Osteoblast (primary cell): ENCODE measurements at regions not wholly inside any gene's neighbourhood (a gene's known extent, or its start where the extent isn't known, plus 50 kb on each side); places are given as distances from the start of the nearest gene placed in this dataset.

Experiments used
- DNase-seq: peaks from one replicate; pipeline ENCODE4 v3.0.0; 2011; ENCODE audit warnings: low spot score, mixed read lengths; ENCODE audit not compliant: insufficient read length; ENCODE audit errors: missing footprints
- H2AFZ ChIP-seq: 2 replicates; pipeline ENCODE4 v1.6.0; 2011; ENCODE audit warnings: mild to moderate bottlenecking, low read length
- H3K27ac ChIP-seq: 2 replicates; pipeline ENCODE4 v1.5.1; 2011; ENCODE audit warnings: mild to moderate bottlenecking, low read depth, low read length, moderate library complexity
- H3K27me3 ChIP-seq: 2 replicates; pipeline ENCODE4 v1.6.0; 2012; ENCODE audit warnings: mild to moderate bottlenecking, control low read depth, inconsistent platforms, low read length, moderate library complexity; ENCODE audit not compliant: insufficient read depth
- H3K36me3 ChIP-seq: 2 replicates; pipeline ENCODE4 v1.5.1; 2011; ENCODE audit warnings: mild to moderate bottlenecking, low read length, control low read depth, moderate library complexity; ENCODE audit not compliant: insufficient read depth
- H3K4me1 ChIP-seq: 2 replicates; pipeline ENCODE4 v1.5.1; 2011; ENCODE audit warnings: mild to moderate bottlenecking, low read length, control low read depth, moderate library complexity; ENCODE audit not compliant: insufficient read depth
- H3K4me2 ChIP-seq: 2 replicates; pipeline ENCODE4 v1.6.0; 2011; ENCODE audit warnings: mild to moderate bottlenecking, low read length; ENCODE audit not compliant: insufficient read depth
- H3K4me3 ChIP-seq: fragments of 200-600 bp; sonication (generic); 3 replicates; pipeline ENCODE4 v1.5.1; 2012; ENCODE audit warnings: mild to moderate bottlenecking, low read length, inconsistent platforms; ENCODE audit not compliant: insufficient read depth
- H3K79me2 ChIP-seq: 2 replicates; pipeline ENCODE4 v1.6.0; 2012; ENCODE audit warnings: mild to moderate bottlenecking, low read length, control low read depth, inconsistent platforms; ENCODE audit not compliant: insufficient read depth
- H3K9me3 ChIP-seq: 2 replicates; pipeline ENCODE4 v1.5.1; 2011; ENCODE audit warnings: low read depth, low read length, control low read depth
- H4K20me1 ChIP-seq: 2 replicates; pipeline ENCODE4 v1.6.0; 2012; ENCODE audit warnings: mild to moderate bottlenecking, low read length, control low read depth; ENCODE audit not compliant: insufficient read depth
- TF ChIP-seq, protein P1 (sequence below): IDR thresholded peaks from 2 replicates; pipeline ENCODE4 v1.5.1; 2011; ENCODE audit warnings: mild to moderate bottlenecking, low read depth, low read length, moderate library complexity; ENCODE audit errors: extremely low read depth

DNA sequence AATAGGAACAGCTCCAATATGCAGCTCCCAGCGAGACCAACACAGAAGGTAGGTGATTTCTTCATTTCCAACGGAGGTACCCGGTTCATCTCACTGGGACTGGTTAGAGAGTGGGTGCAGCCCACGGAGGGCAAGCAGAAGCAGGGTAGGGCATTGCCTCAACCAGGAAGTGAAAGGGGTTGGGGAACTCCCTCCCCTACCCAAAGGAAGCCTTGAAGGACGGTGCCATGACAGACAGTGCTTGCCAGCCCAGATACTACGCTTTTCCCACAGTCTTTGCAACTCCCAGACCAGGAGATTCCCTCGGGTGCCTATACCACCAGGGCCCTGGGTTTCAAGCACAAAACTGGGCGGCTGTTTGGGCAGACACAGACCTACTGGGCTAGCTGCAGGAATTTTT lies 576.9 kb upstream of the NECTIN3 start:
- TF ChIP-seq, protein P1, sequence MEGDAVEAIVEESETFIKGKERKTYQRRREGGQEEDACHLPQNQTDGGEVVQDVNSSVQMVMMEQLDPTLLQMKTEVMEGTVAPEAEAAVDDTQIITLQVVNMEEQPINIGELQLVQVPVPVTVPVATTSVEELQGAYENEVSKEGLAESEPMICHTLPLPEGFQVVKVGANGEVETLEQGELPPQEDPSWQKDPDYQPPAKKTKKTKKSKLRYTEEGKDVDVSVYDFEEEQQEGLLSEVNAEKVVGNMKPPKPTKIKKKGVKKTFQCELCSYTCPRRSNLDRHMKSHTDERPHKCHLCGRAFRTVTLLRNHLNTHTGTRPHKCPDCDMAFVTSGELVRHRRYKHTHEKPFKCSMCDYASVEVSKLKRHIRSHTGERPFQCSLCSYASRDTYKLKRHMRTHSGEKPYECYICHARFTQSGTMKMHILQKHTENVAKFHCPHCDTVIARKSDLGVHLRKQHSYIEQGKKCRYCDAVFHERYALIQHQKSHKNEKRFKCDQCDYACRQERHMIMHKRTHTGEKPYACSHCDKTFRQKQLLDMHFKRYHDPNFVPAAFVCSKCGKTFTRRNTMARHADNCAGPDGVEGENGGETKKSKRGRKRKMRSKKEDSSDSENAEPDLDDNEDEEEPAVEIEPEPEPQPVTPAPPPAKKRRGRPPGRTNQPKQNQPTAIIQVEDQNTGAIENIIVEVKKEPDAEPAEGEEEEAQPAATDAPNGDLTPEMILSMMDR = no peak
- Histone ChIP-seq H3K36me3 (no peaks in the 10 kb centered on the region), H3K27me3 (no peaks in the 10 kb centered on the region), H3K27ac (no peak overlapping the region), H3K4me3 (no peak overlapping the region), H2AFZ (peak overlapping the region; percentile 81), H3K79me2 (no peaks in the 10 kb centered on the region), H4K20me1 (no peaks in the 10 kb centered on the region), H3K9me3 (no peaks in the 10 kb centered on the region), H3K4me2 (no peak overlapping the region), H3K4me1 (no peaks in the 10 kb centered on the region)
- no peak for DNase-seq

DNA sequence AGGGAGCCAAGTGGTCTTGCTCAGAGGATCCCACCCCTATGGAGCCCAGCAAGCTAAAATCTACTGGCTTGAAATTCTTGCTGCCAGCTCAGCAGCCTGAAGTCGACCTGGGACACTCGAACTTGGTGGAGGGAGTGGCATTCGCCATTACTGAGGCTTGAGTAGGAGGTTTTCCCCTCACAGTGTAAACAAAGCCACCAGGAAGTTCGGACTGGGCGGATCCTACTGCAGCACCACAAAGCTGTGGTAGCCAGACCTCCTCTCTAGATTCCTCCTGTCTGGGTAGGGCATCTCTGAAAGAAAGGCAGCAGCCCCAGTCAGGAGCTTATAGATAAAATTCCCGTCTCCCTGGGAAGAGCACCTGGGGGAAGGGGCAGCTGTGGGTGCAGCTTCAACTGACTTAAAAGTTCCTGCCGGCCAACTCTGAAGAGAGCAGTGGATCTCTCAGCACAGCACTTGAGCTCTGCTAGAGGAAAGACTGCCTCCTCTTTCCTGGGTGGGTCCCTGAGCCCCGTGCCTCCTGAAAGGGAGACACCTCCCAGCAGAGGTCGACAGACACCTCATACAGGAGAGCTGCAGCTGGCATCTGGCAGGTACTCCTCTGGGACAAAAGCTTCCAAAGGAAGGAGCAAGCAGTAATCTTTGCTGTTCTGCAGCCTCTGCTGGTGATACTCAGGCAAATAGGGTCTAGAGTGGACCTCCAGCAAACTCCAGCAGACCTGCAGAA lies 576.3 kb upstream of the NECTIN3 start:
- Histone ChIP-seq H3K27me3 (no peaks in the 10 kb centered on the region), H4K20me1 (no peaks in the 10 kb centered on the region), H2AFZ (peak overlapping the region; percentile 81), H3K27ac (no peak overlapping the region), H3K9me3 (no peaks in the 10 kb centered on the region), H3K4me3 (no peak overlapping the region), H3K79me2 (no peaks in the 10 kb centered on the region), H3K36me3 (no peaks in the 10 kb centered on the region), H3K4me1 (no peaks in the 10 kb centered on the region), H3K4me2 (no peak overlapping the region)
- DNase-seq = no peak
- TF ChIP-seq, protein P1 = no peak

DNA sequence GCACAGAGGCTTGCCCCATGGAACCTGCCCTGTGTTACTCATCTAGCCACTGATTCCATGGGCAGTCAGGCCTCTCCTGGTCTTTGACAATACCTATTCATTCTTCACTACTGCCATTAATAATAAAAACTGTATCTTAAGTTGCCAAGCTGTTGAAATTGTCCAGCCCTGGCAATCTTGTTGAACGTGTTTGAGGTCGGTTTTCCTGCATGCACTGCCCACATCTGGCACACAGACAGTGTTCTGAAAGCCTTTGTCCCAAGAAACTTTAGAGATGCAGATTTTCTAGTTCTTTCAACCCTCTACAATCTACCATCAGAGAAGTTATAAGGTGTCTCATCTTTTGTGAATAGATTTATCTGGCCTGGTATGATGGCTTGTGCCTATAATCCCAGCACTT lies 567.2 kb upstream of the NECTIN3 start:
- Histone ChIP-seq H3K9me3 (no peaks in the 10 kb centered on the region), H3K36me3 (no peaks in the 10 kb centered on the region), H3K4me1 (no peaks in the 10 kb centered on the region), H4K20me1 (no peaks in the 10 kb centered on the region), H3K4me2 (no peak overlapping the region), H3K4me3 (no peak overlapping the region), H3K27me3 (no peaks in the 10 kb centered on the region), H3K27ac (no peak overlapping the region), H2AFZ (no peak overlapping the region), H3K79me2 (no peaks in the 10 kb centered on the region)
- TF ChIP-seq, protein P1 = no peak
- no peak for DNase-seq

DNA sequence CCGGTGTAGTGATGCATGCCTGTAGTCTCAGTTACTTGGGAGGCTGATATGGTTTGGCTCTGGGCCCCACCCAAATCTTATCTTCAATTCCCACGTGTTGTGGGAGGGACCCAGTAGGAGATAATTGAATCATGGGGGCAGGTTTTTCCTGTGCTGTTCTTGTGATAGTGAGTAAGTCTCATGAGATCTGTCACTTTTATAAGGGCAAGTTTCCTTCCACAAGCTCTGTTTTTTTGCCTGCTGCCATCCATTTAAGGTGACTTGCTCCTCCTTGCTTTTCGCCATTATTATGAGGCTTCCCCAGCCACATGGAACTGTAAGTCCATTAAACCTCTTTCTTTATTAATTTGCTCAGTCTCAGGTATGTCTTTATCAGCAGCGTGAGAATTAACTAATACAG lies 566.7 kb upstream of the NECTIN3 start:
- H3K4me1 ChIP-seq = no peaks in the 10 kb centered on the region
- H3K9me3 ChIP-seq = no peaks in the 10 kb centered on the region
- H3K27me3 ChIP-seq = no peaks in the 10 kb centered on the region
- no peak overlapping the region for H3K4me2 ChIP-seq
- H3K27ac ChIP-seq = no peak overlapping the region
- no peaks in the 10 kb centered on the region for H4K20me1 ChIP-seq
- no peaks in the 10 kb centered on the region for H3K79me2 ChIP-seq
- DNase-seq = no peak
- no peak overlapping the region for H3K4me3 ChIP-seq
- TF ChIP-seq, protein P1 = no peak
- no peak overlapping the region for H2AFZ ChIP-seq
- no peaks in the 10 kb centered on the region for H3K36me3 ChIP-seq
